GM20431 (cell line): ENCODE measurements at regions not wholly inside any gene's neighbourhood (a gene's known extent, or its start where the extent isn't known, plus 50 kb on each side); places are given as distances from the start of the nearest gene placed in this dataset.

Experiments used
- in situ Hi-C: fragments of 300-500 bp; cut with MseI, MboI; formaldehyde crosslinking; loops from one replicate; pipeline ENCODE4 v1.15.0; 2020; ENCODE audit warnings: low sequenced_read_pairs; ENCODE audit not compliant: unreplicated experiment

DNA sequence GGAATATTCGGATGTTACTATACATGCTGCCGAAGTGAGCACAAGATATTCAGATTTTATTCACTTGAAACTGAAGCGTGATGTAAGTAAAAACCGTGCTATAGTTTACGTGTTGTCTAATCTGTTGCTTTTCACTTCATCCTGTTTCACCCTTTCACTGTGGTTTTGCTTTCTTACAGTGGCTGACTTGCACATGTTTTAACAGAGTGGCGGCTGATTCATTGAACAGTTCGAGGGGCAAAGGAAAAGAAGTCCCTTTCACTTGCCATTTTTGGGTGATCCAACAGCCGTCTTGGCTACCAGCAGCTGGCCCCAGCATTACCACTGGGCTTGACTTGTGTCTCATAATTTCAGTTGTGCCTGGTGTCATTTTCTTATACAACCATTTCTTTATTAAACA is 134.0 kb downstream of the IRX1 start:
- in situ Hi-C loops = no loop called here

DNA sequence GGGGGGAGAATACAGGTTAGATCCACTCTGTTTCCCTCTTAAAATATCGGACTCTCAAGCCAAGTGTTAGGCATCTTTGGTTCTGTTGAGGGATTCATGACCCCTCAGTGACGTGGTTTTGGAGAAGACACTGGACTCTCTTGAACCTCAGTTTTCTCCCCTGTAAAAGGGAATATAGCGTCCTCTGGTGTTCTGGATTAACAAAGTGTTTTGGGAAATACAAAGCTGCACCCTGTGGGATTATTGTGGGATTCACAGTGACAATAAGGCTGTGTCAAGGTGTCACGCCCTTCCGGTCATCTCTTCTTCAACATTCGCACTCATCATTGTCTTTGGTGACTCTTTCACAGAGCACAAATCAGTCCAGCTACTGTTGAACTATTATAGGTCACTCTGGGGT is 139.0 kb downstream of the IRX1 start:
- in situ Hi-C loops = no loop called here

DNA sequence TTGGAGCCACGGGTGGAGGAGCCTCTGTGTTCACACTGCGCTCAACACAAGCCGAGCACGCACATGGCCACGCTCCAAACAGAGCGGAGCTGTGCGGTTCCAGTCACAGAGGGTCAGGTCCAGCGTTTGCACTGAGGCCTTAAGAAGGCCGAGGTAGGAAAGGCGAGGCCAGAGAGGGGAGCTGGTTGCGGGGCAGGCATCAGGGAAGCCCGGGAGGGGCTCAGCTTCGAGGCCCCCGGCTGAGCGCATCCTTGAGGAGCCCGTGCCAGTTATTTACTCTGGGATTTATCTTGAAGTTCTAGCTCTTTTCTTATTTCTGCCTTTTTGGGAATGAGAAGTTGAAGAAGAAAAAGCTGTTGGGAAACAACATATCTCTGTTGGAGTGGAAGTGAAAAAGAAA is 140.8 kb downstream of the IRX1 start:
- in situ Hi-C loops = no loop called here

DNA sequence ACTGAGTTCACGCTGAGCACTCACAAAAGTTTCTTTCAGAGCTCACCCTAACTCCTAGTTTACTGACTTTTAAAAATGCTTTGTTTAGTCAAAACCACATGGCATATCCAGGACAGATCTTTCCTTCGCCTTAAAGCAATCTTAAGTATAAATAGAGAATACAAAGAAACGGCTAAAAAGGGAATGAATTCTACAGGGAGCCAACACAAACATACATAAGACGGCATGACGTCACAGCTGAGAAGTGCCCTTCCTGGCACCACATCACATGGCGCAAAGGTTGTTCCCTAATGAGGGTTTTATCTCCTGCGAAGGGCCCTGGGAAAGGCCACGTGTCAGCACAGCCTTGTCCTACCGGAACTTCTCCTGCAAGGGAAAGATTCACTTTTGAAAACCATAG is 141.3 kb downstream of the IRX1 start:
- in situ Hi-C loops = no loop called here

DNA sequence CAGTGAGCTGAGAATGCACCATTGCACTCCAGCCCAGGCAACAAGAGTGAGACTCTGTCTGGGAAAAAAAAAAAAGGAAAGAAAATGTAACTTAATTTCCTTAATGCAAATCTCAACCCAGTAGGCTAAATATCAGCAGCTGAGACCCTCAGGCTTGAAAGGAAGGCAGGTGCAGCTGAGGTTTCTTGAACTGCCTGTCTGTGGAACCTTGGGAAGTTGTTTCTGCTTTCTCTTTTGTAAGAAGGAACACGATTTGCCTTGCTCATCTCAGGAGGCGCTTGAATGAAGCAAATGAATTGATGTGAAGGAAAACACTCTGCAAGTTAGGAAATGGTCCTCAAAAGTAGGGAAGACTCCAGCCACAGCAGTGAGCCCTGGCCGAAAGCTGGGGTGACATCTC is 143.3 kb downstream of the IRX1 start:
- in situ Hi-C loops = no loop called here

DNA sequence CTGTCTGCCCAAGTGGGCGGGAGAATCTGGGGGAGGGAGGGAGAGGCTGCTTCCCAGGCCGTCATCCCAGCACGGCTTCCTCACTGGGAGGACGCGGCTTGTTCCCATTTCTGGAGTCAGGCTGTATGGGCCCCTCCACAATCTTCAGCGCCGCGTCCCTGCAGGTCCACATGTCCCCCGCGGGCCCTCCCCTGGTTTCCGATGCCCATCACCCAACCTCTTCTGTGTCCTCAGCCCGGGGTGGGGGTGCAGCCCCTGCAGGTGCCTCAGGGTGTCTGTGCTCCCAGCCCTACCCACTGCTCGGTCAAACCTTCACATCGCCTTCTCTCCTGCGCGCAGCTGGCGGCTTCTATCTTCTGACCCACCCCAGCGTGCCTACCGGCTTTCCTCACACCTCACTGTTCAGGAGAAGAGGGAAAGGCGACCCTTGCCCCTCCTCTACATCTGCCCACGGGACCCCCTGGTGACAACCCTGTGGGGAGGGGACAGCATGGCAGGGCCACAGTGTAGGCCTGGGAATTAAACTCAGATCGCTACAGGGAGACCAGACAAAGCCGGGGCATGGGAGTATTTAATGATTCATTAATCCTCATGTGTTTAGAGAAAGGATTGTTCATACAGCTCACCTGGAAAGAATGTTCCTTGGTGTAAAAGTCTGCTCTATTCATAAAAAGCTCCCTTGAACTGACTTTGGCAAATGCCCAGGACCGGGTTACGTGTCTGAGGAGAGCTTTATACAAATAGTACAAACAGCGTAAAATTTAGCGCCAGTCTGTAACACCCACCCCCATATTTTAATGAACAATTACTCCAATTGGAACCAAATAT is 145.1 kb downstream of the IRX1 start:
- in situ Hi-C loops = no loop called here

DNA sequence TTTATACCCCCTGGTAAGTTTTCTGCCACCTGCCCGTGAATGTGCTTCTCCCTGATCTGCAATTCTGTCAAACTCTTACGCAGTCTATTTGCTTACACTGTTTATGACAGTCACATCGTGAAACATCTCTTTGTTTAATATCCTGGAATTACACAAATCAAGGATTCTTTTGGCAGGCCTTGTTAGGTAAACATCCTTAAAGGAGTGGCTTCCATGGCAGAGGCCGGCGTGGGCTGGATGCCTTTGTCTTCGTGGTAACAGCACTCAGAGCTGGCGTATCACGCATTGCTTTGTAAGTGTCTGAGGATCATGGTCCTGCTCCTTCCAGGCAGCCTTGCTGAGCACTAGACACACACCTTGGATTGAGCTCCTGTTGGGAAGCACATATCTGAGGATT is 145.7 kb downstream of the IRX1 start:
- in situ Hi-C loops = no loop called here

DNA sequence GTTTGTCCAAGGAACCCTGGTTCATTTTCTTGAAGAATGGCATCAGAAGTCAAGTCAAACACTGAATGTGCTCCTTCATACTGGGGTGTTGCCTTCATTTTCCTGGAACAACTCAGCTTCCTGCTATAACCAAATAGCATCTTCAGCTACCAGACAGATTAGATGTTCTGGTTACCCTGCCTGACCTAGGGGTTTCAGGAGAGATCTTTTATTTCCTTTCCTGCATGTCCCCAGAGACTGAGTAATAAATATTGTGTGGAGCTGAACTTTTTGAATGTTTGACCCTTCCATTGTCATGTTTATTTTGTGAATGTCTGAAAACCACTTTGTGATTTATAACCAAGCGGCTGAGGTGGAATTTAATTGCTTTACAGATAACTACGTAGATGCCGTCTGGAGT is 147.1 kb downstream of the IRX1 start:
- in situ Hi-C loops = no loop called here

DNA sequence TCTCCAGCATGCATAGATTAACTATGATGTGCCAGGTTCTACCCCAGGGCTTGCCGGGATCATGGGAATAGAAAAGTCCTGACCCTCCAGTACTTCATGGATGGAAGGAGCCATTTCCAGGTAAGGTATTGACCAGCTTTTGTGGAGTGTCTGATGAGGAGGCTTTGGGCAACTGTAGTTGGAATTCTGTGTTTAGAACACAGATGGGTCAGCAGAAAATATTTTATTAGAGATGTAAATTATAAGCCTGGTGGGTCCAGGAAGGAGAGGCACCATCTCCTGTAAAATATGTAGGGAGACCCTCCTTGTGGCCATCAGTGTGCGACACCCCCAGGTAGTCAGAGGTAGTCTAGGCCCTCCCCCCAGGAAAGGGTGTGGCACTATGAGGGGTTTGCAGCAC is 156.2 kb downstream of the IRX1 start:
- in situ Hi-C loops = no loop called here

DNA sequence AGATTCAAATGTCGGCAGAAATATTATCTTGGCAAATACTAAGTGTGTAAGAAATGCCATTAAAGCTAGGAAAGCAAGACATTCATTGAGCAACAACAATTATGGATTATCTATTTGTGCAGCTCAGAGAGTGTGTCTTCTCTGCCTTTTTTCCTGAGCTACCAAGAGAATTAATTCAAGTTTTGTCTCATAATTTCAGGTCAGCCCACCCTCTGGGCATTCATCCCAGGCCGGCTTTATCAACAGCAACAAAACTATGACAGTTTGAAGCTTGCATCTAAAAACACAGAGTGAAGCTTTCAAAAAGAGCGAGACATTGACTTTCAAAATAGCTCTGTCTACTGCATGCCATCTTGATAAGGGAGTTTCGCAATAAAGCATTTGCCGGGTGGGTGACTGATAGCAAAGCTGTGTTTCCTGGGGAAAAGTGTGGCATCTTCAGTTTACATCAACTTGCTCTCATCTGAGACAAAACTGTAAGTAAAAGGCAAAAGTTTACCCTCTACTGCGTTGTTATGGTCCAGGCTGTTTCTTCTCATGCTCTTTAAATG is 182.4 kb downstream of the IRX1 start:
- in situ Hi-C loops = no loop called here

DNA sequence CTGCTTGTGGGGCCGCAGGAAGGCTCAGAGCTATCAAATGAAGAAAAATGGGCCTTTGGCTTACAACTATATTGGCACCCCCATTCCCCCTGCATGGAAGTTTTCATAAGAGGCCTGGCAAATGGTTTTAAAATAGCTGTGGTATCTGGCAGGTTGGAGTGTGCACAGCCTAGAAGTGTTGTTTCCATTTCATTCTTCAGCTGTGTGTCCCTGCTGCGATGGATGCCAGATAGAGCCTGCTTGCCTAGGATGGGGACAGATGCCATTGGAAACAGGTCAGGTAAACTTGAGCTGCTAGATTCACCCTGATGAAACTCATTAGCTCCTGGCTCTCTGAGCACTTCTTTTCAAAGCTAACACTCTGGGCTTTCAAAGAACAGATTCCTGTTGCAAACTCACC is 183.3 kb downstream of the IRX1 start:
- in situ Hi-C loops = no loop called here

DNA sequence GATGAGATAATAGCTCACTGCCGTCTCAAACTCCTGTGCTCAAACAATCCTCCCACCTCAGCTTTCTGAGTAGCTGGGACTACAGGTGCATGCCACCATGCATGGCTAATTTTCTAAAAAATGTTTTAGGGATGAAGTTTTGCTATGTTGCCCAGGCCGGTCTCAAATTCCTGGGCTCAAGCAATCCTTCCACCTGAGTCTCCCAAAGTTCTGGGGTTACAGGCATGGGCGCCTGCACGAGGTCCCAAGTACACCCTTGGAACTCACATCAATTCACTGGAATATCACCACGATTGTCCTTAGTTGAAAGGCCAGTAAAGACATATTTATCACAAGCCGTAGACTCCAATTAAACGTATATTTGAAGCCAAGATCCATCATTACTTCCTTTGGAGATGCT is 184.6 kb downstream of the IRX1 start:
- in situ Hi-C loops = no loop called here

DNA sequence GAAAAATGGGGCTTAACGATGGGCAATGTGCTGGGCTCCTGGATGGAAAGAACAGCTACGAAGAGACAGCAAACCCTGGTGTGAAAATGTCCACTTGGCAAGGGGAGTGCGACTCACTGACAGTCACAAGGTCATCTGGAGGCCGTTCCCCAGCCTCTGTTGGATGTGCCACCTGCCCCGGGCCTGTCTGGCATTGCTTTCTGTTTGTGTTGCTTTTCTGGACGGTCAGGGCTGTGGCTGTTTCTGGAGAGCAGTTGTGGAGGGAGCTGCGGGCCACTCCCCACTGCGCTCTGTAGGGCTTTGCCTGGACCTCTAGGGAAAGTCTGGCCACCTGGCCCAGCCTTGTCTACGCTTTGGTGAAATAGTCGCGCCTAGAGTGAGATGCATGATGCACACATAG is 185.3 kb downstream of the IRX1 start:
- in situ Hi-C loops = no loop called here

DNA sequence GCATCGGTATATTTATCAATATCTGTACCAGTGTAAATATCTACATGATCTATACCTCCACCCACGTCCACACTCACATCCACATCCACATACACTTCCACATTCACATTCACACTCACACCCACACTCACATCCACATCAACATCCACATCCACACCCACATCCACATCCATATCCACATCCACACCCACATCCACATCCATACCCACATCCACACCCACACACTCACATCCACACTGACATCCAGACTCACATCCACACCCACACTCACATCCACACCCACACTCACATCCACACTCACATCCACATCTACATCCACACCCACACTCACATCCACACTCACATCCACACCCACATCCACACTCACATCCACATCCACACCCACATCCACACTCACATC is 189.2 kb downstream of the IRX1 start:
- in situ Hi-C loops = no loop called here

DNA sequence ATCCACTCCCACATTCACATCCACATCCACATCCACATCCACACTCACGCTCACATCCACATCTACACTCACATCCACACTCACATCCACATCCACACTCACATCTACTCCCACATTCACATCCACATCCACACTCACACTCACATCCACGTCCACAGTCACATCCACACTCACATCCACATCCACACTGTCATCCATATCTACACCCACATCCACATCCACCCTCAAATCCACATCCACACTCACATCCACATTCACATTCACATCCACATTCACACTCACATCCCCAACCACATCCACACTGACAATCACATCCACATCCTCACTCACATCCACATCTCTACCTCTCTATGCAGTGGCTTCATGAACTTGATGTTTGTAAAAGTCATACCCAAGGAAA is 190.5 kb downstream of the IRX1 start:
- in situ Hi-C loops = no loop called here

DNA sequence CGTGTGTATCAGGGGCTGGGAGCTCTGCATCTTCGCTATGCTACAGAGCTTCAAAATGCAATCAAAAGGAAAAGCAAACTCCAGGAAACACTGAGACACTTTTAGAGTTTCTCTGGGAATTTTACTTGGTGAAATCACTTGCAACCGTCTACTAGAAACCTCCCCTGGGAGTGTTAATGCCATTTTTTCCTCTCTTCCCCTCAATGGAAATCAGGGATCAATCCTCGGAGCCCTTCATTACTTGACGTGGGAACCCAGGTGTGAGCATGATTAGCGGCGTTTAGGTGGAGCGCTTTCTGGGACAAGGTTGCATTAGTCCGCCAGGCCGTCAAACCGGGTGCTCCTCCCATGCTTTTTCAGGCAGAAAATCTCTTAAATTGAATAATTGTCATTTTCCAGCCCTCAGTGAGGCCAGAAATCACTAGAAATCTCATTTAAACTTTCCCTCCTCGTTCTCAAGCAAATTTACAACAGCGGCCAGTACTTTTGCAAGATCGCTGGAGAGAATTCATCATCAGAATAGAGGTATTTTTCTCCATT is 191.3 kb downstream of the IRX1 start:
- in situ Hi-C loops = no loop called here

DNA sequence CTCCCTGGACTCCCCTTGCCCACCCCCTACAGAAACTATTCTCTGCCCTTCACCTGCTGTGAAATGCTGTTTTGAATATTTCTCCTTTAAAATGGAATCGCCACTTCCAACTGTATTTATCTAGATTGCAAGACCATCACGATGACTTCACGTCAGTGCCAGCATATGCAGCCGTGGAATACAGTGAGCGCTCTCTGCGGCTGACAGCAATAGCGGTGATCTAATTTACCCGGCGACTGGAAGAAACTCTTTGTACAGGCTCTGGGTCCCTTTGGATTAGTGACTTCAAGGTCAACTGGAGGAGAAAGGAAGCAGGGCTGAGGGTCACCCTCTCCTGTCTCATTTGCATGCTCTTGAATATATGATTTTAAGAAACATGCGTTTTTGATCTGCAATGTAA is 192.0 kb downstream of the IRX1 start:
- in situ Hi-C loops = no loop called here

DNA sequence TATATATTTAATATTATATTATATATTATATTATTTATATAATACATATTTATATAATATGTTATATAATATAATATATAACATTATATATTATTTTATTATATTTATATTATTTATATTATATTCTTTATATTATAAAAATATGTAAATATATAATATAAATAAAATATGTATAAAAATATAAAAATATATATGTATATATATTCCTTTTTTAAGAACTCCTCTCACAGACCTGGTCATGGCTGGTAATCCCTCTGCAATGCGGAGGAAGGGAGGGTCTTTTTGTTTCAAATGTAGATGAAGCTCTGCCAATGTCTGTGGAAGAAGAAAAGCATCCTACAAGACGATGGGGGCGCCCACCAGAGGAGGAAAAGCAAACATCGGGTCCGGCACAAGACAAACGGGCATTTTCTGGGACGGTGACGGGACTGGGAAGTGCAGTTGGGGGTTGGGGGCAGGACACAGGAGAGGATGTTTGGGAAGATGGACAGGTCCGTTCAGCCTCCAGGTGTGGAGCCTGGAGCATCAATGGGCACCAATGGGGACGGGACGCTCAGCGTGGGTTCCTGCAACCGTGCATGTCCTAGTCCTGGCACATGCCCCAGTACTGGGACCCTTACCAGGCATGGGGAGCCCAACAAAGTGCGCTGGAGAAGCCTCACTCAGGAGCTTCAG is 194.0 kb downstream of the IRX1 start:
- in situ Hi-C loops = no loop called here

DNA sequence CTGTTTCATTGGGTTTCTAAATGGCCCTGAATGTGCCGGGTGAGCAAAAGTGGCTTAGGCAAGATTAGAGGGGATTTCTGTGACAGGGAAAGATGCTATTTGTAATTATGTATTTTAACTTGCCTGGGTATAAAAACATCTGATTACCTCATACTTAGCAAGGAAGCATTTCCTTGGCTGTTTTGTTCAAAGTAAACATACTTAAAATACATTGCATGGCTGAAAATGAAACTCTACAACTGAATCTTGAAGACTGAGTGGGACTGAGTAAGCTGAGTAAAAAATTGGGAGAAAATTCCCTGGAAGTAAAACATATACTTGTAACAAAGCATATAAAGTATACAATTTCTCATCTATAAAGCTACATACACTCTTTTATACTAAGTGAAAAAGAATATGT is 197.5 kb downstream of the IRX1 start:
- in situ Hi-C loops = no loop called here

DNA sequence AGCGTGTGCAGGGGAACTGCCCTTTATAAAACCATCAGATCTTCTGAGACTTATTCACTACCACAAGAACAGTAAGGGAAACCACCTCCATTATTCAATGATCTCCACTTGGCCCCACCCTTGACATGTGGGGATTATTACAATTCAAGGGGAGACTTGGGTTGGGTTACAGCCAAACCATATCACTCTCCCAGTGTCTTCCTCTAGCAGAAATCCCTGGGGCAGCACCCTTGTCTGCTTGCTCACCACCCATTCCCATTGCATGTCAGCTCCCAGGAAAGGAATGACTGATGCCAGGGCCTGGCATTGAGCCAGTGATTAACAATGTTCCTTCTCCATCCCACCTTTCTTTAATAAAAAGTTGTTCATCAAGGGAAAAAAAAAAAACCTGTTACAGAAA is 199.0 kb downstream of the IRX1 start:
- in situ Hi-C loops = no loop called here

DNA sequence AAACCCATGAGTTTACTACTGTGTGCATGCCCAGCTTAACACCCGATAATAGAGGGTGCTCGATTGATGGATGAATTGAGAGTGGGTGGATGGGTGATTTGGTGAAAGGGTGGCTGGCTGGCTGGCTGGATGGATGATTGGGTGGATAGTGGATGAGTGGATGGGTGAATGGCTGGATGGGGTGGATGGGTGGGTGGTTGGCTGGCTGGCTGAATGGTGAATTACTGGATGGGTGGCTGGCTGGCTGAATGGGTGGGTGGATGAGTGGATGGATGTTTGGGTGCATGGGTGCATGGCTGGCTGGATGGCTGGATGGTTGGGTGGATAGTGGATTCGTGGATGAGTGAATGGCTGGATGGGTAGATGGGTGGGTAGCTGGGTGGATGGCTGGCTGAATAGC is 201.1 kb downstream of the IRX1 start:
- in situ Hi-C loops = no loop called here
